ENCODE measurements at regions not wholly inside any gene's neighbourhood (a gene's known extent, or its start where the extent isn't known, plus 50 kb on each side); places are given as distances from the start of the nearest gene placed in this dataset.

DNA sequence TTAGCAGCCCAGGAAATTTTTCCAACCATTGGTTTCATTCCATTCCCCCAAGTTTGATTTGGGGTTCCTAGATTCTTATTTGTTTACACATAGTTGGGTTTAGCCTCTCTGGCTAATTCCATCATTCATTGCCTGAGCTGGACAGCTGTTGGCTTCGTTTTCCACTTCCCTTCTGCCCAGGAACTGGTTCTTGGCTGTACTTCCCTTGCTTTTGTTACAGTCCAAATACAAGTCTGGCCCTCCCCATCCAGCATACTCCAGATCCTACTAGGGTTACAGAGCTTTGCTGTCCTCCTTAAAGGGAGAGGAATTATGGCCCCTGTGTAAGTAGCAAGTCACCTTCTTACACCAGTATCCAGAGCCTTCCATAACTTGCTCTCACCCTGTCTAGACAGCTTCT is 356.3 kb downstream of the FAT3 start:
- TF ChIP-seq, protein P1, sequence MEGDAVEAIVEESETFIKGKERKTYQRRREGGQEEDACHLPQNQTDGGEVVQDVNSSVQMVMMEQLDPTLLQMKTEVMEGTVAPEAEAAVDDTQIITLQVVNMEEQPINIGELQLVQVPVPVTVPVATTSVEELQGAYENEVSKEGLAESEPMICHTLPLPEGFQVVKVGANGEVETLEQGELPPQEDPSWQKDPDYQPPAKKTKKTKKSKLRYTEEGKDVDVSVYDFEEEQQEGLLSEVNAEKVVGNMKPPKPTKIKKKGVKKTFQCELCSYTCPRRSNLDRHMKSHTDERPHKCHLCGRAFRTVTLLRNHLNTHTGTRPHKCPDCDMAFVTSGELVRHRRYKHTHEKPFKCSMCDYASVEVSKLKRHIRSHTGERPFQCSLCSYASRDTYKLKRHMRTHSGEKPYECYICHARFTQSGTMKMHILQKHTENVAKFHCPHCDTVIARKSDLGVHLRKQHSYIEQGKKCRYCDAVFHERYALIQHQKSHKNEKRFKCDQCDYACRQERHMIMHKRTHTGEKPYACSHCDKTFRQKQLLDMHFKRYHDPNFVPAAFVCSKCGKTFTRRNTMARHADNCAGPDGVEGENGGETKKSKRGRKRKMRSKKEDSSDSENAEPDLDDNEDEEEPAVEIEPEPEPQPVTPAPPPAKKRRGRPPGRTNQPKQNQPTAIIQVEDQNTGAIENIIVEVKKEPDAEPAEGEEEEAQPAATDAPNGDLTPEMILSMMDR (conservative IDR thresholded peaks at IDR 0.05; ENCODE audit: low read depth, low read length): no peak
- TF ChIP-seq EZH2 (IDR thresholded peaks at IDR 0.05; ENCODE audit: low read length, unreplicated experiment) (no peak), EZH2phosphoT487 (IDR thresholded peaks at IDR 0.05; ENCODE audit: borderline replicate concordance, low read length) (no peak)
- no peaks in the 10 kb centered on the region for H4K20me1 ChIP-seq (ENCODE audit: low read length)
- H3K9me2 ChIP-seq (replicated peaks; ENCODE audit: low read length): no peaks in the 10 kb centered on the region
- CTCF ChIA-PET: no interaction called here
- H3K9me3 ChIP-seq (ENCODE audit: low read length): peaks cover 21% of the 10 kb centered on the region; the same call in 1 of the 2 replicates
- no peak overlapping the region for H3K9ac ChIP-seq (ENCODE audit: low read length)
- POLR2A ChIA-PET (ENCODE audit: unreplicated experiment): no interaction called here
- H3K4me1 ChIP-seq (ENCODE audit: insufficient read depth, low read length): no peaks in the 10 kb centered on the region
- no peak overlapping the region for H3K4me3 ChIP-seq (ENCODE audit: low read length)
- no peaks in the 10 kb centered on the region for H3F3A ChIP-seq (ENCODE audit: low read length, unreplicated experiment)
- intact Hi-C loops (cut with micrococcal nuclease): no loop called here
- DNase-seq (no peak), ATAC-seq (no peak)
- no peak overlapping the region for H2AFZ ChIP-seq (ENCODE audit: low read length)
- no peak overlapping the region for H3K27ac ChIP-seq (ENCODE audit: low read length)
- no peak overlapping the region for H3K4me2 ChIP-seq (ENCODE audit: low read length)
- no peaks in the 10 kb centered on the region for H3K36me3 ChIP-seq (ENCODE audit: low read depth, low read length)
- H3K27me3 ChIP-seq (ENCODE audit: low read length): no peaks in the 10 kb centered on the region
- no TSS peak for BruUV-seq (replicated peaks)
- no peaks in the 10 kb centered on the region for H3K79me2 ChIP-seq (ENCODE audit: low read length)

DNA sequence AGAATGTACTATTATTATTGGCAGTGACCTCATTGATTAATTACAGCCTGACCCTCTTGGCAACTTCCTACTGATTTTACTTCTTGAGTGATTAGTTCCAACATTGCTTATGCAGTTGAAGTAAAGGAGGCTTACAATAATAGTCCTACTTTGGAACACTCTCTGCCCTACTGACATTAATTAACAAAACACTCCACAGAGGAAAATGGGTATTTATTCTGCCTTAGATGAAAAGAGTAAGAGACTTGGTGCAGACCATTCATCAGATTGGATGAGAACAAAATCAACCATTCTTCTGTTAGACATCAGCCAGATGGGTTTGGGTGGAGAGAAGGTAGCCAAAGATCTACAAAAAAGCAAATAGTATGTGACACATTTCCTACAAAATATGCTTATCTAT is 363.8 kb downstream of the FAT3 start:
- CTCF ChIA-PET: no interaction called here
- Histone ChIP-seq H3K36me3 (ENCODE audit: low read depth, low read length) (no peaks in the 10 kb centered on the region), H3K4me3 (ENCODE audit: low read length) (no peak overlapping the region), H3K27me3 (ENCODE audit: low read length) (no peaks in the 10 kb centered on the region), H3K4me2 (ENCODE audit: low read length) (no peak overlapping the region), H3K4me1 (ENCODE audit: insufficient read depth, low read length) (no peaks in the 10 kb centered on the region), H3K79me2 (ENCODE audit: low read length) (no peaks in the 10 kb centered on the region), H3K27ac (ENCODE audit: low read length) (no peak overlapping the region), H3K9ac (ENCODE audit: low read length) (no peak overlapping the region), H2AFZ (ENCODE audit: low read length) (no peak overlapping the region), H4K20me1 (ENCODE audit: low read length) (no peaks in the 10 kb centered on the region), H3K9me3 (ENCODE audit: low read length) (peaks cover 25% of the 10 kb centered on the region), H3K9me2 (replicated peaks; ENCODE audit: low read length) (no peaks in the 10 kb centered on the region), H3F3A (ENCODE audit: low read length, unreplicated experiment) (no peaks in the 10 kb centered on the region)
- no TSS peak for BruUV-seq (replicated peaks)
- intact Hi-C loops (cut with micrococcal nuclease): no loop called here
- ATAC-seq: no peak
- POLR2A ChIA-PET (ENCODE audit: unreplicated experiment): no interaction called here
- DNase-seq: no peak
- TF ChIP-seq EZH2phosphoT487 (IDR thresholded peaks at IDR 0.05; ENCODE audit: borderline replicate concordance, low read length): no peak
- no peak for TF ChIP-seq EZH2 (IDR thresholded peaks at IDR 0.05; ENCODE audit: low read length, unreplicated experiment)
- TF ChIP-seq, protein P1 (conservative IDR thresholded peaks at IDR 0.05; ENCODE audit: low read depth, low read length): no peak

DNA sequence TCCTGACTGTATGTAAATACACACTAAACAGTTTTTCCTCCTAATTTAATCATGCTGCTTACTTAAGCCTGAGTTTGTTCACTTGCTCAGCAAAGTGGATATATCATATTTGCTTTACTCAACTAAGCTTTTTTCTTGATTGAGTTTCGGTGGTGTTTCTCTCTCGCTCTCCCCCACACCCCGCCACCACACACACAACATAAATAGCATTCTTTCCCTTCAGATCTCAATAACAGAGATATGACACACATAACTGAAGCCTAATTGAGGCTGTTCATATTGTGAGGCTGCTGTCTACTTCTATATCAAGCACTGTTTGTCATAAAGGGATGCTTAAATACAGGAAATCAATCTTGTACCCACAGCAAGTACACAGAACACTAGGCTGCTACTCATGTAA is 364.9 kb downstream of the FAT3 start:
- Histone ChIP-seq H3K36me3 (ENCODE audit: low read depth, low read length) (no peaks in the 10 kb centered on the region), H3K9ac (ENCODE audit: low read length) (no peak overlapping the region), H3K27me3 (ENCODE audit: low read length) (no peaks in the 10 kb centered on the region), H3K4me3 (ENCODE audit: low read length) (no peak overlapping the region), H3K79me2 (ENCODE audit: low read length) (no peaks in the 10 kb centered on the region), H3F3A (ENCODE audit: low read length, unreplicated experiment) (no peaks in the 10 kb centered on the region), H4K20me1 (ENCODE audit: low read length) (no peaks in the 10 kb centered on the region), H3K4me1 (ENCODE audit: insufficient read depth, low read length) (no peaks in the 10 kb centered on the region), H3K9me3 (ENCODE audit: low read length) (peaks cover 23% of the 10 kb centered on the region), H3K9me2 (replicated peaks; ENCODE audit: low read length) (no peaks in the 10 kb centered on the region), H2AFZ (ENCODE audit: low read length) (no peak overlapping the region), H3K4me2 (ENCODE audit: low read length) (no peak overlapping the region), H3K27ac (ENCODE audit: low read length) (no peak overlapping the region)
- no TSS peak for BruUV-seq (replicated peaks)
- intact Hi-C loops (cut with micrococcal nuclease): no loop called here
- DNase-seq (no peak), ATAC-seq (no peak)
- TF ChIP-seq EZH2 (IDR thresholded peaks at IDR 0.05; ENCODE audit: low read length, unreplicated experiment): no peak
- TF ChIP-seq EZH2phosphoT487 (IDR thresholded peaks at IDR 0.05; ENCODE audit: borderline replicate concordance, low read length): no peak
- TF ChIP-seq, protein P1 (conservative IDR thresholded peaks at IDR 0.05; ENCODE audit: low read depth, low read length): no peak
- POLR2A ChIA-PET (ENCODE audit: unreplicated experiment): no interaction called here
- CTCF ChIA-PET: no interaction called here
